GM12874 (cell line): ENCODE measurements at regions not wholly inside any gene's neighbourhood (a gene's known extent, or its start where the extent isn't known, plus 50 kb on each side); places are given as distances from the start of the nearest gene placed in this dataset.

ENCODE experiments used
- TF ChIP-seq, protein P1 (sequence below): IDR thresholded peaks from 2 replicates; pipeline ENCODE4 v1.5.1; 2011; ENCODE audit warnings: low read depth, mild to moderate bottlenecking, control low read depth, low read length, moderate library complexity; ENCODE audit not compliant: insufficient read depth

DNA sequence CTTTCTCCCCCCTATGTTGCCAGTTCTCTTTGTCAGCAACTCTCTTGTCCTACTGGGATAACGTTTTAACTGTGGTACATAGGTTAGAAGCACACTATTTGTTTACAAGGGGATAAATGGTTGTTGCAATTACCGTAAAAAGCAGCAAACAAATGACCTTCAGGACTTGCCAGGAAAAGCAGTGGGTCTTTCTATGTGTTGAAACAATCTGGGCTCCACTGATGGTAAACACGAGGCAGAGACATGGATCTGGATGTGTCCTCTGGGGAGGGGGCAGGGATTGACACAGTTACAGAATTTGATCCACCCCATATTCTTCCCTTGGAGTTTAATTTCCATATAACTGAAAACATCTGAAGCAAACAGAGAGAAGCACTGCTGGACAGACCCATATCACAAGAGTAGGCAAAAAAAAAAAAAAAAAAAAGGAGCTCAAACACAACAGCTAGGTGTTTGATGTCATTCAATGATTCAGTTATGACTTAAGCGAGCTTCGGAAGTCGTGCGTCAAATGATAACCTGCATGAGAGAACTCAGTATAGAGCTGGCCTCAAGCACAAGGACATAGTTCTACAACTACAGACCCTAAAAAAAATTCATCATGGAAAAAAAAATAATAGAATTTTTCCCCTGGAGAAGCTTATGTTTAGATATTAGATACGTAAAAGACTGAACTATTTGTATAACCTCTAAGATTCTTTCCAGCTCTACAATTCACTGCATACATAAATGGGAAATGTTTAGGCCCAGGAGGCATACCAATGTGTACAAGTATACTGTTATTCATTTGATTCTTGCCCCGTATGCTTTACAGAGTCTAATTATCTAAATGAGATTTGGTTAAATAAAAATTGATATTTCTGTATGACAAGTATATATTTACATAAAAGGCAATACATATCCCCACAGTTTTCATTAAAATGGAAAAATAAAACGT lies 127.7 kb downstream of the ALDH8A1 start:
- TF ChIP-seq, protein P1, sequence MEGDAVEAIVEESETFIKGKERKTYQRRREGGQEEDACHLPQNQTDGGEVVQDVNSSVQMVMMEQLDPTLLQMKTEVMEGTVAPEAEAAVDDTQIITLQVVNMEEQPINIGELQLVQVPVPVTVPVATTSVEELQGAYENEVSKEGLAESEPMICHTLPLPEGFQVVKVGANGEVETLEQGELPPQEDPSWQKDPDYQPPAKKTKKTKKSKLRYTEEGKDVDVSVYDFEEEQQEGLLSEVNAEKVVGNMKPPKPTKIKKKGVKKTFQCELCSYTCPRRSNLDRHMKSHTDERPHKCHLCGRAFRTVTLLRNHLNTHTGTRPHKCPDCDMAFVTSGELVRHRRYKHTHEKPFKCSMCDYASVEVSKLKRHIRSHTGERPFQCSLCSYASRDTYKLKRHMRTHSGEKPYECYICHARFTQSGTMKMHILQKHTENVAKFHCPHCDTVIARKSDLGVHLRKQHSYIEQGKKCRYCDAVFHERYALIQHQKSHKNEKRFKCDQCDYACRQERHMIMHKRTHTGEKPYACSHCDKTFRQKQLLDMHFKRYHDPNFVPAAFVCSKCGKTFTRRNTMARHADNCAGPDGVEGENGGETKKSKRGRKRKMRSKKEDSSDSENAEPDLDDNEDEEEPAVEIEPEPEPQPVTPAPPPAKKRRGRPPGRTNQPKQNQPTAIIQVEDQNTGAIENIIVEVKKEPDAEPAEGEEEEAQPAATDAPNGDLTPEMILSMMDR, result no peak

DNA sequence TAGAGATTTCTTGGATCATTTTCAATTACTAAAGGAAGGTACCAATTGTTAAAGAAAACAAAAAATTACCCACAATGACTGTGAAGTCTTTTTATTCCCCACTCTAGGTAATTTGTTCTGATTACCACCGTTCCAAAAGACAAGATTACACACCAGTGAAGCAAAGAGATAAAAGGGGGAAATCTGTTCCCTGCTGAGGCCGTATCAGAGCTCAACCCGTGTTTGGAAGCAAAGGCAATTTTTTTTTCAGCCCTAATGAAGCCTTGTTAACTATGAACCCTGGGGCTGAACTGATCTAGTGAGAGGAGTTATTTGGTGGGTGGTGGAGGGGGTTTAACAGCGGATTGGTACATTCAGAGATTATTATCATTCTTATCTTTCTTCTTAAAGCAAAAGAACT lies 128.5 kb downstream of the ALDH8A1 start:
- TF ChIP-seq, protein P1, result no peak

DNA sequence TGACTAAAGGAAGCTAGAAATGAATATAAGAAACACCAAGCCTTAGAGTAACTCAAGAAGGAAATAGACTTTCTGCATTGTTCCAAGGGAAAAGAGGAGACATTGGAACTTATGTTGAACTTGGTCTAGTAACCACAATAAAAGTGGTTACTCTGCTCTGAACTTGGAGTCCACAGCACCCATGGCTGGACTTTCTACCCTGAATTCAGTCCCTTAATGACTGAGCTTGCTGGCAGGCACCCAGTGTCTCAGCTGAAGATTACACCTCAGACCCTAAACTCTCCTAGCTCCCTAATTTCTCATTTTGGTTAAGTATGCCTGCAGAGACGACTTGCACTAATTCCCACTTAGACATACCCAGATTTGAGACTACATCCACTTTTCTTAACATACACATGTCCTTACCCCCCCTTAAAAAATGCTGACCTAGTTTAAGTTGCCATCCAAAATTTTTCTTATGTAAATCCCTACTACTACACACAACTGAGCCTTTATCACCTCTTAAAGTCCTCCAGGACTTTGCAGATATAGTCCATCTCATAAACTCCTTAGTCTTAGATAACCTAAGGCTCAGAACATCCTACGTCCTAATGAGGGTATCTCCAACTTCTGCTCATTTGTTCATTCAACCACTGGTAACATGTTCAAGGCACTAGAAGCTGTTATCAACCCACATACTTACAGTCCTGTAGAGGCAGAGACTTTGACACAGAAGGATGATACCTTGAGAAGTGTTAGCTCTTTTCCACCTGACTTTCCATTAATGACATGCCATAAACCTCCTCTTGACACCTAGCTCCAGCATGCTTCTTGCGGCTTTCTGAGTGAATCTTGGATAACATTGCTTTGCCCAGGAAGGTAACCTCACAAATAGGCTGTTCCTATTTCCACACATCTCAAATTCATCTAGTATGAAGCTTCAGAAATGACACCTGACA lies 129.8 kb downstream of the ALDH8A1 start:
- TF ChIP-seq, protein P1, result no peak

DNA sequence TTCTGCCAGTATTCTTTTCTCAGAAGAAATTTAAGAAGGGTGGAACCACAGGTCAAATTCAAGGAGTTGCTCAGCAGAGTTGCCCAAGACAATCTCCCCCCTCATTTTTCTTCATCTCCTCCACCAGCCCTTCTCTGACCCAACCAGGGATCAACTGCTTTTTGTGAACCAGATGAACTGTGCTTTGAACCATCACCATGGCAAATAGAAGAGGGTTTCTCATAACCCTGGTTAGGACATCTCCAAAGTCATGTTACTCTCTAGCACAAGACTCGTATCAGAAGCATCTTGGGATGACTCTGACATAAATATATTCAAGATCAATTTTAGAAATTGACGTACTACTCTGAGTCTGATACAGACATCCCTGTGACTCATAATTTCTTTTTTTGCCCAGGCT lies 130.7 kb downstream of the ALDH8A1 start:
- TF ChIP-seq, protein P1, result no peak

DNA sequence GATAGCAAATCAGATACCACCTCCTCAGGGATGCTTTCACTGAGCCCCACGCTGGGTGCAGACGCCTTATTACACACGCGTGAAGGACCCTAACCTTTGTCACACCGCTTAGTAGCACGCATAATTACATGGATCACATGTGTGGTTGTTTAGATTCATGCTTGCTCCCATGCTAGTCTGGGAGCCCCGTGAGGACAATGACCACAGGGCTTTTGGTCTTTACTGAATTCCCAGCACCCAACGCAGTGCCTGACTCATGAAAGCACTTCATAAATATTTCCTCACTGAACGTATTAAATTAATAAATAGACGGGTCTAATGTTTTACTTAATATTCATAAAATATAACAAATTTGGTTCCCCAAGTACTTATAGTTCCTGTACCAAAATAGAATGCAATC lies 132.5 kb downstream of the ALDH8A1 start:
- TF ChIP-seq, protein P1, result no peak

DNA sequence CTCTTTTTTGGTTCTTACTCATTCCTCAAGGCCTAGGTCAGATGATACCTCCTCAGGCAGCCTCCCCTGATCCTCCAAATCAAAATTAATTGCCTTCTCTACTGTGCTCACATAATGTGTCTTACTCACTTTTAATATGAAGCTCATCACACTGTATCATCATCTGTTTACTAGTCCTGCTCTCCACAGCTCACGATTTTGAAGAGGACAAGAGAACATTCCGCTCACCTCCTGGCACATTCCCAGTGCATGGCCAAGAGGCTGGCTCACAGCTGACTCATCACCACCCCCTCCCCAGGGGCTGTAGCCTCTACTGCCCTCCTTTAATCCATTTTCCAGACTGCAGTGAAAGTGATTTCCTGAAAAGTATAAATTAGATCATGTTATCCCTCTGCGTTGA lies 133.1 kb downstream of the ALDH8A1 start:
- TF ChIP-seq, protein P1, result no peak

DNA sequence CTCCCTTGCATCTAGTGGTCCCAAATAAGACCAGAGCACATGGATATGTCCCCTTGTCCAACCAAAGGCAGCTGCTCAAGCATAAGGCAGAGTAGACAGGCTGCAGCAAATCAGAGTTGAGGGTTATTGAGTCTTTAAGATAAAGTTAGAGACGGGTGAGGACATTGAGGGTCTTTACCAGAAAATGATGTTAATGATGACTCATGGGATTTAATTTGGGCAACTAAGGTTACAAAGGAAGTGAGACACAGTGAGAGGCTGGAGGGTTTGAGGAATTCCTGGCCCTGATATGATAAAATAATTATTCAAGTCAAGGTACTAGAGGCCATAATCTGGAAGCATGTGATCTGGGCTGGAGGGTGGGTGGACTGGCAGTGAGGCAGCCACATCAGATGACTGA lies 133.6 kb downstream of the ALDH8A1 start:
- TF ChIP-seq, protein P1, result no peak
